GM13977 (cell line): ENCODE measurements at regions not wholly inside any gene's neighbourhood (a gene's known extent, or its start where the extent isn't known, plus 50 kb on each side); places are given as distances from the start of the nearest gene placed in this dataset.

ENCODE experiments used
- DNase-seq: peaks from one replicate; pipeline ENCODE4 v3.0.0; 2012; ENCODE audit warnings: low spot score
- CTCF ChIP-seq: IDR thresholded peaks from 2 replicates; pipeline ENCODE4 v1.5.1; 2012; ENCODE audit warnings: mild to moderate bottlenecking, control low read depth; ENCODE audit not compliant: insufficient read depth; ENCODE audit errors: extremely low read depth, missing control alignments
- in situ Hi-C: fragments of 300-500 bp; cut with MboI; formaldehyde crosslinking; loops from one replicate; pipeline ENCODE4 v1.12.0; 2022; ENCODE audit warnings: low sequenced_read_pairs, low pct_unique_long_range_greater_than_20kb, mixed read lengths, inconsistent platforms; ENCODE audit not compliant: unreplicated experiment

- DNase-seq: no peak
- TF ChIP-seq CTCF: no peak
- in situ Hi-C loops: no loop called here
Observed at GRCh38 chr11:28598531-28598930, 490.3 kb downstream of the METTL15 start.

DNA sequence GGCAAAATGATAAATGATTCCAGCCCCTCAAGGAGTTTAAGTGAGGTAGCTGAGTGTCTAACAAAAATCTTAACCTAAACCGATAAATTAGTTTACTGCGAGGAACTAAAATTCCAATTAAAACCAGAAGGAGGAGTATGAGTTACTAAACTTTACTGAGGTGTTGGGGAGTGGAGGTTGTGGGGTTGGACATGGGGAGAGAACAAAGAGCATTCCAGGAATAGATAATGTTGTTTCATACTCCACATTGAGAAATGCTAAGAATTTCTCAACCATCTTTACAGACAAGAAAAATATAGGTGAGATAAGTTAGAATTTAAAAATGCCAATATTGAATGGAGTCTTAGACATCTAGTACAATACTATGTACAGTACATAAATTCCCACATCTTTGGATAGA lies 488.6 kb downstream of the METTL15 start:
- no peak for TF ChIP-seq CTCF
- in situ Hi-C loops: no loop called here
- DNase-seq: no peak

DNA sequence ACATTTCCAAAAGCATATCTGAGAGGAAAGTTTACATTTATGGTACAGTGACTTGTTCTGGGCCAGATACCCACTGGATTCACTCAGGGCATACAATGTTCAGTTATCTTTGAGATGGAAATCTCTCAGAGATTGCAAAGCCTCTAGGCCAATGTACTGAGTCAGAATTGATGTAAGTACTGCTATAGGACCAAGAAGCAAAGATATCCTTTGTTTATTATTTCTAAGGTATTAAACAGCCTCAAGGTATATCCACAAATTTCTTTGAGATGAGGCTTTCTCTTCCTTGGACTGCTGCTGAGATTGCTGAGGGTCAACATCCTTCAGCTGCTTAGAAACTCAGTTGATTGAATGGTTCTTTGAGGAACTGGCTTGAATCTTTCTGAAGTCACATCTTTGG lies 484.0 kb downstream of the METTL15 start:
- in situ Hi-C loops: no loop called here
- no peak for TF ChIP-seq CTCF

GRCh38 chr11:28584992-28585391 lies 476.8 kb downstream of the METTL15 start:
- no peak for DNase-seq
- TF ChIP-seq CTCF: no peak
- in situ Hi-C loops: no loop called here

More for the DNA sequence above, 484.0 kb downstream of the METTL15 start:
- DNase-seq: no peak

GRCh38 chr11:28582506-28582905 lies 474.3 kb downstream of the METTL15 start:
- no peak for DNase-seq
- in situ Hi-C loops: no loop called here
- no peak for TF ChIP-seq CTCF

DNA sequence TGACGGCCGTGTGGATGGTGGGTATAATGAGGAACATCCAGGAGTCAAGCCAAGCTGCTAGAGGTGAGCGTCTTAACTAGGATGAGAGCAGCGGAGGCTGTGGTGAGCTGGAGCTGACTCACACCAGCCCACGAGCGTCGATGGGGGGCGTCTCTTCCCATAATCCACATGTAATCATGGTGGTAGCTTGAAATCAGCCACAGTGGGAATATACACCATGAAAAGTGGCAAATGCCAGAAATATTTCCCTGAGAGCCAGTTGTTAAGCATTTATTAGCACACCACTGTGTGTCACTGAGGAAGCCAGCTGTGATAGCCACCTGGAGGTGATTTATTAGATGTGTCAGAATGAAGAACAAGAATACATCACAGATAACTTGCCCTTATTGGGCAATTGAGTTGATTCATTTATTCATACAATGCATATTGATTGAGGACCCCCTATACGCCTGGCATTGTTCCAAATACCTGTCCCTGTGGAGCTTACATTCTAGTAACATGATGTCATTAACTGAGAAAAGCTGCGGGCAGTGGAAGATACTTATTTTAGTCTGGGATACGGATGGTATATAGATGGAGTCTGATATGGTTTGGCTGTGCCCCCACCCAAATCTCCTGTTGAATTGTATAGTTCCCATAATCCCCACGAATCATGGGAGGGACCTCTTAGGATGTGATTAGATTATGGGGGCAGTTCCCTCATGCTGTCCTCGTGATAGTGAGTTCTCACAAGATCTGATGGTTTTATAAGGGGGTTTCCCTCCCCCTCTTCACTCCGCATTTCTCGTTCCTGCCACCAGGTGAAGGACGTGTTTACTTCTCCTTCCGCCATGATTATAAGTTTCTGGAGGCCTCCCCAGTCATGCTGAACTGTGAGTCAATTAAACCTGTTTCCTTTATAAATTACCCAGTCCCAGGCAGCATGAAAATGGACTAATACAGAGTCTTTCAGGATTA lies 473.4 kb downstream of the METTL15 start:
- DNase-seq: no peak
- TF ChIP-seq CTCF: no peak
- in situ Hi-C loops: no loop called here
